GM10266 (cell line): ENCODE measurements at regions not wholly inside any gene's neighbourhood (a gene's known extent, or its start where the extent isn't known, plus 50 kb on each side); places are given as distances from the start of the nearest gene placed in this dataset.

Experiments used
- DNase-seq: peaks from one replicate; pipeline ENCODE4 v3.0.0; 2012; ENCODE audit errors: extremely low spot score
- TF ChIP-seq, protein P1 (sequence below): IDR thresholded peaks from 2 replicates; pipeline ENCODE4 v1.5.1; 2012; ENCODE audit warnings: mild to moderate bottlenecking, low read depth; ENCODE audit not compliant: control insufficient read depth, insufficient read depth; ENCODE audit errors: missing control alignments

DNA sequence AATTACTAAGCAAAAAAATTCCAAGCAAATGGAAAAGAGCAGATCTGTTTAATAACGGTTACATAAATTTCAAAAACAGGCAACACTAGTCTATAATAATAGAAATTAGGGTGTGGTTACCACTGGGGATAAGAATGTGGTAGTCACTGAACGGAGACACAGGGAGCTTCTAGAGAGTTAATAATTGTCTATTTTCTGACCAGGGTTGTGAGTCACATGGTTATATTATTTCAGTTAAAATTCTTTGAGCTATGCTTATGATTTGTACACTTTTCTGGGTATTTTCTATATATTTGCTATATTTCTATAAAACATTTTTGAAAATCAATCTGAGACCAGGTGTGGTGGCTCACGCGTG, 433.9 kb upstream of the MAF start:
- no peak for DNase-seq
- TF ChIP-seq, protein P1, sequence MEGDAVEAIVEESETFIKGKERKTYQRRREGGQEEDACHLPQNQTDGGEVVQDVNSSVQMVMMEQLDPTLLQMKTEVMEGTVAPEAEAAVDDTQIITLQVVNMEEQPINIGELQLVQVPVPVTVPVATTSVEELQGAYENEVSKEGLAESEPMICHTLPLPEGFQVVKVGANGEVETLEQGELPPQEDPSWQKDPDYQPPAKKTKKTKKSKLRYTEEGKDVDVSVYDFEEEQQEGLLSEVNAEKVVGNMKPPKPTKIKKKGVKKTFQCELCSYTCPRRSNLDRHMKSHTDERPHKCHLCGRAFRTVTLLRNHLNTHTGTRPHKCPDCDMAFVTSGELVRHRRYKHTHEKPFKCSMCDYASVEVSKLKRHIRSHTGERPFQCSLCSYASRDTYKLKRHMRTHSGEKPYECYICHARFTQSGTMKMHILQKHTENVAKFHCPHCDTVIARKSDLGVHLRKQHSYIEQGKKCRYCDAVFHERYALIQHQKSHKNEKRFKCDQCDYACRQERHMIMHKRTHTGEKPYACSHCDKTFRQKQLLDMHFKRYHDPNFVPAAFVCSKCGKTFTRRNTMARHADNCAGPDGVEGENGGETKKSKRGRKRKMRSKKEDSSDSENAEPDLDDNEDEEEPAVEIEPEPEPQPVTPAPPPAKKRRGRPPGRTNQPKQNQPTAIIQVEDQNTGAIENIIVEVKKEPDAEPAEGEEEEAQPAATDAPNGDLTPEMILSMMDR: no peak

DNA sequence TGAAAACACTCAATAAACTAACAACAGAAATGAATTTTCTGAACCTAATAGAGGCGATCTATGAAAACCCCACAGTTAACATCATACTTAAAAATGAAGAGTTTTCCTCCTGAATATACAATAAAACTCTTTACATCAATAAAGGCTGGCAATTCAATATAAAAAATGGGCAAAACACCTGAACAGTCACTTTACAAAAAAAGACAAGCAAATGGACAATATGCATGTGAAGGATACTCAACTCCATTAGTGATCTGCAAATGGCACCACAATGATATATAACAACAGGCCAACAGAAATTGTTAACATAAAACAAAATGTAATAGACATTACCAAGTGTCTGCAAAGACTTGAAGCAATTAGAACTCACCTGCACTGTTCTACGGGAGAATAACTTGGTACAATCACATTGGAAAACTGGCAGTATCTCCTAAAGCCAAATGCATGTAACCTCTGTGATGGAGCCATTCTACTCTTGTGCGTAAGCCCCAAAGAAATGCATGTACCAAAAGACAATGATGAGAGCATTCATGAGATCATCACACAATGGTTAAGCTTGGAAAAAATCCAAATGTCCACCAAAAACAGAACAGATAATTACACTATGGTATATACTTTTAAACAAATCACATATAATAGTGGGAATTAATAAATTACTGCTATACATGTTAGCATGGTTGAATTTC, 433.4 kb upstream of the MAF start:
- DNase-seq: no peak
- TF ChIP-seq, protein P1: no peak

DNA sequence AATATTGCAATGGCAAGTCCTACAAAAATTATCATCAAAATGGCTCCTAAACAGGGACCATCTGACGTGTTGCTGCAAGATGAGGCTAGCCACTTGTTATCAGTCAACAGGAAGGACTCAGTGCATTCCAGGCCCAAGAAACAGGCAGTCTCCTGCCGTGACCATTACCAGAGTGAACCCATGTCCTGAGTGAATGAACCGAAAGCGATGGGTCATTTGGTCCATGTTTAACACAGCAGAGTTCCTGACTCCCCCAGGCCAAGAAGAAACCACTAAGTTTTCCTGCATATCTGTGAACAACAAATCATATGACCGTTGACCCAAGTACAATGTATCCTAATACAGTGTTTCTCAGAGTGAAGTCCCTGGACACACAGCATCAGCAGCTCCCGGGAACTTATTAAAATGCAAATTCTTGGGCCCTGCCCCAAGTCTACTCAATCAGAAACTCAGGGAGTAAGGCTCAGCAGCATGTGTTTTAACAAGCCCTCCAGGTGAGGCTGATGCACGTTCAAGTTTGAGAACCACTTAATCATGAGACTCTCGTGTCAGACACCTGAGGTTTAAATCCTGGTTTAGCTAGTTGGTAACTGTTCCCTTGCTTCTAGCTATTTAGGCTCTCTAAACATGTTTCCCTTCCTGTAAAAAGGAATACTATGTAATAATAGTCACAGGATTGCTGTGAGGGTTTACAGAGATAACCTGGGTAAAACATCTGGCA, 429.4 kb upstream of the MAF start:
- DNase-seq: no peak
- TF ChIP-seq, protein P1: no peak

DNA sequence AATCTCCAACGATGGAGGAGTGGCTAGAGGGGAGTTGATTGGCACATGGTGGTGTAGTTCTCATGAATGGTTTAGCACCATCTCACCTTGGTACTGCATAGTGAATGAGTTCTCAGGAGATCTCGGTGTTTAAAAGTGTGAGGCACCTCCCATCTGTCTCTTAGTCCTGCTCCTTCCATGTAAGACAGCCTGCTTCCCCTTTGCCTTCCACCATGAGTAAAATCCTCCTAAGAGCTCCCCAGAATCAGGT, 428.8 kb upstream of the MAF start:
- TF ChIP-seq, protein P1: no peak
- DNase-seq: no peak

DNA sequence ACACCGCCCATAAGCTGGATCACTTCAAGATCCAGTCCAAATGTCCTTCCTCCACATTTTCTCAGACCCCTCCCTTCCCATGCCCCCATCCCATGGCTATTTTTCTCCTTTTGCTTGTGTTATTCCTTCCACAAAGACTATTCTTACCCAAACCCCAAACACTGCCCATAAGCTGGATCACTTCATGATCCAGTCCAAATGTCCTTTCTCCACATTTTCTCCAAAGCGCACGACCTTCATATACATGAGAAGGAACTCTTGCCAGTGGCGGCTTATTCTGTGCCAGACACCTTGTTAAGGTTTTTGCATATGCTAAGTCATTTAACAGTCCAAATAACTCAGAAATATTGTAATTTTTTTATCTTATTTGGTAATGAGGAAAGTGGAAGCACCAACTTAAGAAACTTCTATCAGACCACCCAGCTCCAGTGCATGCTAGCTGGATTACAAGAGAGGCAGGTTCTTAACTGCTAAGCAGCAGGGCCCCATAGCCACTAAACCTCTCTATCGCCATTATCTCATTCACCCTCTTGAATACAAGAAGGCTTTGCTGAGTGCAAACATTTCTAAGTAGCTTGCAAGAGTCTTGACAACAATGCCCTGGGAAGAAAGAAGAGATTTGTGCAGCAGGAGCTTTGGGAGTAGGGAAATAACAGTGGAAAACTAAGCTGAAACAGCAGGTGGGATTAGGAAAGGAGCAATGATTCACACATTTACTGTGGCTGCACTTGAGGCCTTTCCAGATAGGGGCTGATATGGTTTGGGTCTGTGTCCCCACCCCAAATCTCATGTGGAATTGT, 428.2 kb upstream of the MAF start:
- DNase-seq: no peak

DNA sequence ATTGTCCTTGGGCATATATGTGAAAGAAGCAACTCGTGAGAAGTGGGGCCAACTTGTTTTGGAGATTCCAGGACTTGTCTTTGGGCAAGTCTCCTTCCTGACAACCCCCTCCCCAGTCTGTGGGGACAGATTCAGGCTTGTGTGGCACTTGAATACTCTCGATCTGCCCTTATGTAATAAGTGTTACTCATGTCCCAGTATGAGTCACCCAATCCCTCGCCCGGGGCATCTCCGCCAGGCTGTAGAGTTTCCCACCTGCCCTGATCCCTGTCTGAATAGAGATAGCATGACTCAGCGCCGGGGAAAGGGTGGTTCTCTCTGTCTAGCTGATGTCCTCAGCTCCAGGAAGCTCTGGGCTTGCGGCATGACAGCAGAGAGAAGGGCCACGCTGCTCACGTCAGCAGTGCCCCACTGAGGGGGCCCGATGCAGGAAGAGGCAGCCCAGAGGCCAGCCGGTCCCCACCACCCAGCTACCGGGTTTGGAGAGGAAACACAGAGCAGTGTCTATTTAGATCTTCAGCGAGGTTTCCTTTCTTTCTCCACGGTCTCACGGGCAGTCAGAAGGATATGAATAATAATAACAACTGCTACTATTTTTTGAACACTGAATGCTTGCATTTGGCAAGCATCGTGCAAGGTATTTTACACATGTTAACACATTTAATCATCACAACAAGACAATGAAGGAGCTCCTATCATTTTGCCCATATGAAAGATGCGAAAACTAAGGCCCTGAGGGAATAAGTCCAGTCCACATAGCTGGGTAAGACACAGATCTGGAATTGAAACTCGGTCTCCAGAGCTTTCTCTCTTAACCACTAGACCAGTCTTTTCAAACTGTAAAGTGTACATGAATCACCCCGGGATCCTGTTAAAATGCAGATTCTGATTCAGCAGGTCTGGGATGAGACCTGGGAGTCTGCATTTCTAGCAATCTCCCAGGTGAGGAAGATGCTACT, 426.7 kb upstream of the MAF start:
- no peak for DNase-seq
- TF ChIP-seq, protein P1: no peak

More for the DNA sequence above, 428.2 kb upstream of the MAF start:
- TF ChIP-seq, protein P1: no peak
